Right atrium auricular region (tissue), 2 donors: ENCODE measurements at regions not wholly inside any gene's neighbourhood (a gene's known extent, or its start where the extent isn't known, plus 50 kb on each side); places are given as distances from the start of the nearest gene placed in this dataset.

Experiments used
- DNase-seq: peaks from one replicate; pipeline ENCODE4 v3.0.0-alpha.2; 2019; ENCODE audit warnings: low spot score
- H3K27ac ChIP-seq, 2 donors: fragments of 200-600 bp; sonication (generic); 1 replicate in 1 of 2; 2 replicates in 1 of 2; pipeline ENCODE4 v1.5.1; 2016 to 2019
- H3K27me3 ChIP-seq, 2 donors: fragments of 200-600 bp; sonication (generic); one replicate each; pipeline versions ENCODE4 v1.5.1 to v1.6.0; 2017 to 2019
- H3K36me3 ChIP-seq: fragments of 200-600 bp; sonication (generic); one replicate; pipeline ENCODE4 v1.5.1; 2016
- H3K4me1 ChIP-seq, 2 donors: fragments of 200-600 bp; sonication (generic); one replicate each; pipeline versions ENCODE4 v1.5.1 to v1.6.0; 2017 to 2019
- H3K4me3 ChIP-seq, 2 donors: fragments of 200-600 bp; sonication (generic); 1 replicate in 1 of 2; 2 replicates in 1 of 2; pipeline ENCODE4 v1.5.1; 2017 to 2019; ENCODE audit warnings: mild to moderate bottlenecking in 1 of 2, moderate library complexity in 1 of 2
- H3K9me3 ChIP-seq, 2 donors: fragments of 200-600 bp; sonication (generic); one replicate each; pipeline ENCODE4 v1.5.1; 2019
- TF ChIP-seq, protein P1 (sequence below), 2 donors: fragments of 200-600 bp; sonication (generic); IDR thresholded peaks; one replicate each; pipeline ENCODE4 v1.5.1; 2019; ENCODE audit warnings: antibody characterized with exemption in 2 of 2

DNA sequence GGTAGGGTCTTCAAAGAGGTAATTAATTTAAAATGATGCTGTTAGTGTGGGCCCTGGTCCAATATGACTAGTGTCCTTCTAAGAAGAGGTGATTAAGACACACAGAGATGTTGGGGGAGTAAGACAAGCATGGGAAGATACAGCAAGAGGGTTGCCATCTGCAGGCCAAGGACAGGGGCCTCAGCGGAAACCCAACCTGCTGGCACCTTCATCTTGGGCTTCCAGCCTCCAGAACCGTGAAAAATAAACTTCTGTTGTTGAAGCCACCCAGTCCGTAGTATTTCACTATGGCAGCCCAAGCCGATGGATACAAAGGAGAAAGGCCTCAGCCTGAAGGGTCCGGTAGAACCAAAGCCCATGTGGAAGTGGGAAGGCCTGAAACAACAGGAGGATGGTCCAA is 161.7 kb upstream of the UBE2E1 start:
- Histone ChIP-seq H3K4me1 (no peaks in the 10 kb centered on the region), H3K4me3 (no peak overlapping the region), H3K27ac (no peak overlapping the region), H3K27me3 (no peaks in the 10 kb centered on the region), H3K36me3 (no peaks in the 10 kb centered on the region), H3K9me3 (no peaks in the 10 kb centered on the region)
- TF ChIP-seq, protein P1, sequence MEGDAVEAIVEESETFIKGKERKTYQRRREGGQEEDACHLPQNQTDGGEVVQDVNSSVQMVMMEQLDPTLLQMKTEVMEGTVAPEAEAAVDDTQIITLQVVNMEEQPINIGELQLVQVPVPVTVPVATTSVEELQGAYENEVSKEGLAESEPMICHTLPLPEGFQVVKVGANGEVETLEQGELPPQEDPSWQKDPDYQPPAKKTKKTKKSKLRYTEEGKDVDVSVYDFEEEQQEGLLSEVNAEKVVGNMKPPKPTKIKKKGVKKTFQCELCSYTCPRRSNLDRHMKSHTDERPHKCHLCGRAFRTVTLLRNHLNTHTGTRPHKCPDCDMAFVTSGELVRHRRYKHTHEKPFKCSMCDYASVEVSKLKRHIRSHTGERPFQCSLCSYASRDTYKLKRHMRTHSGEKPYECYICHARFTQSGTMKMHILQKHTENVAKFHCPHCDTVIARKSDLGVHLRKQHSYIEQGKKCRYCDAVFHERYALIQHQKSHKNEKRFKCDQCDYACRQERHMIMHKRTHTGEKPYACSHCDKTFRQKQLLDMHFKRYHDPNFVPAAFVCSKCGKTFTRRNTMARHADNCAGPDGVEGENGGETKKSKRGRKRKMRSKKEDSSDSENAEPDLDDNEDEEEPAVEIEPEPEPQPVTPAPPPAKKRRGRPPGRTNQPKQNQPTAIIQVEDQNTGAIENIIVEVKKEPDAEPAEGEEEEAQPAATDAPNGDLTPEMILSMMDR (IDR thresholded peaks at IDR 0.05), result no peak
- DNase-seq, result no peak

DNA sequence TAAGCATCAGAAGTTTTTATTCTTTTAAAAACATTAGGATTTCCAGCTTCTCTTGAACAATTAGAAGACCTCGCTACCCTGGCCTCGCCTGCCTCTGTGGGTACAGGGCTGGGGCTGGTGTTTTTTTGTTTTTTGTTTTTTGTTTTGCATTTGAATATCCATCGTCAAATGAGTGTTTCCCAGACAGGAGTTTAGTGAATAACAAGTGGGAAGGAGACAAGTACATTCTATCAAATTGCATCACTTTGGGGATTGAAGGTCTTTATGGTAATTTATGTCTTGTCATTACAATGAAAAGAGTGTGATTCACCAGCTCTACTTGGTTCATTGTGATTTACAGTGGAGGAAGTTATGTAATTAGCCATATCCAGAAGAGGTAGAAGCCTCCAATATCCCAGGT is 161.1 kb upstream of the UBE2E1 start:
- TF ChIP-seq, protein P1 (IDR thresholded peaks at IDR 0.05), result no peak
- no peak for DNase-seq
- H3K36me3 ChIP-seq, result no peaks in the 10 kb centered on the region
- H3K9me3 ChIP-seq, result no peaks in the 10 kb centered on the region
- H3K27ac ChIP-seq, result no peak overlapping the region
- no peak overlapping the region for H3K4me3 ChIP-seq
- no peaks in the 10 kb centered on the region for H3K27me3 ChIP-seq
- H3K4me1 ChIP-seq, result no peaks in the 10 kb centered on the region

DNA sequence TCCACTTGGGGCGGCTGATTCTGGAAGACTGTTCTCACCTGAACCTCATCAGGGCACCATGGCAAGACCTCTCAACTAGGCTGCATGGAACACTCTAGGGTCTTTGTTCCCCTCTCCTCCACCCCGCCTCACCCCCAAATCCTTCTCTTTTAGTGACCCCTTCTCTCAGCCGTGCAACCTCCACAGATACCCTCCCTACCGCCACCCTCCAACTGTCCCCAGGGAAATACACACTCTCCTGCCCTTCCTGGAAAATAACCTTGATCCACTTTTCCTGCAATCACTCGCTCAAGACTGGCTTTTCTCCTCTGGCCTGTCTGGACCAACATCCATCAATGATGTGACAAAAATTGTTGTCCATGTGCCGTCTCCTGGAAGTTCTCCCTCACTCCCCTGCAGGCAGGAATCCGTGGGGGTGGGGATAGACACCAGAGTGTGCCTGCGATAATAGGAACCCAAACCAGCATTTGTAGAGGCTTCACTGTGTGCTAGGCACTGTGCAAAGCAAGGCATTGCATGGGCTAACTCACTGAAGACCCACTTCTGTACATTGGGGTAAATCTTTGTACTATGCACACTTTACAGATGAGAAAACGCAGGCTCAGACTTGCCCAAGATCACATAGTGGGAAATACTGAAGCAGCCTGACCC is 160.1 kb upstream of the UBE2E1 start:
- Histone ChIP-seq H3K4me1 (no peaks in the 10 kb centered on the region), H3K9me3 (no peaks in the 10 kb centered on the region), H3K36me3 (no peaks in the 10 kb centered on the region), H3K27ac (no peak overlapping the region), H3K27me3 (no peaks in the 10 kb centered on the region), H3K4me3 (no peak overlapping the region)
- DNase-seq, result no peak
- TF ChIP-seq, protein P1 (IDR thresholded peaks at IDR 0.05), result no peak

DNA sequence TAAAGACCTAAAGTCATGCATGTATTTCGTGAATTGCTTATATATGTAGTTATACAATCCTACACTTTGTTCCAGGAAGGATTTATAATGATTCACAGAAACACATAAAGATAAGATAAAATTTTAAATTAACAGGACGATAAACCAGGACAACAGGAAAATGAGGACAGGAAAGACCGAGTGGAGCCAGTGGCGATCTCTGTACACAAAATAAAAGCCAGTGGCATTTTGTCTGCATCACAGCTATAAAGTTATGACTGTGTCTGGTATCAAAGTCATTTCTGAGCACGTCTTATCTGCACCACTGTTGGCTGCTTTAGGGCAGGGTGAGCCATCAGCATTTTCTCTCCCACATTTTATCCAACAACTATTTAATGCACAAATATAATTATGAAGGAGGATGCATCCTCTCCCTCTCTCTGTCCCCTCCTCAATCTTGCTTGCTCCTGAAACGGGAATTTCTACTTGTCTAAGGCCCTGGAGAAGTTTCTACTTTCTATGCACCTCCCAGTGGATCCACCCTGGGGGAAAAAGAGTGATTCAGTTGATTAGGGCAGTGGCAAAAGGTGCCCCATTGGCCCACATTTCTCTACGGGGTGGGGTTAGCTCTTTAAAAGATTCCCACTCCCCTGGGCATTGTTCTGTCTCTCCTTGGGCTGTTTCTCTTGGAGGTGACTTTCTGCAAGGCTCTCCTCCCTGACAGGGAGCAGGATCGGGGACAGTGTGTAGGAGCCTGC is 159.4 kb upstream of the UBE2E1 start:
- Histone ChIP-seq H3K9me3 (no peaks in the 10 kb centered on the region), H3K4me3 (no peak overlapping the region), H3K4me1 (no peaks in the 10 kb centered on the region), H3K27ac (no peak overlapping the region), H3K36me3 (no peaks in the 10 kb centered on the region), H3K27me3 (no peaks in the 10 kb centered on the region)
- no peak for DNase-seq
- TF ChIP-seq, protein P1 (IDR thresholded peaks at IDR 0.05), result no peak

DNA sequence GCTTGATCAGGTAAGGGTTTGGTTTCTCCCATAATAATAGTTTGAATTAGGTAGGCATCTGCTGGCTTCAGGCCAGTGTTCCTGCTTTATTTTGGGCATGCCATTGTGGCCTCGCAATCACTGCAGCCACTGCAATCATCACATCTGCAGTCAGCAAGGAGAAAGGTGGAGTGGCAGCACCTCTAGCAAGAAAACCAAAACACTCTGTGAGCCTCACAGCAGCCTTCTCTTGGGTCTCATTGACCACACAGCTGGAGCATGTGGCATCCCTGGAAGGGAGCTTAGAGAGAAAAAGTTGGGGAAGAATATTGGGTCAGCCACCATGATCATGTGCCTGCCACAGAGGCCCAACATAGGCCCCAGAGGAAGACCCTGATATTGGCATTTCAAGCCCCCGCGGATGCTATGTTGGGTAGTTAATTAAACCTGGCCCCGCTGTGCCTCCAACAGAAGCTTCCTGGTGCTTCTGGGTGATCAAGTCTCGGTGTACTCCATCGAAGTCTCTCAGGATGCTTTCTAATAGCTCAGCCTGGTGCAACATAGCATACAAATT is 158.0 kb upstream of the UBE2E1 start:
- Histone ChIP-seq H3K27ac (no peak overlapping the region), H3K4me3 (no peak overlapping the region), H3K9me3 (no peaks in the 10 kb centered on the region), H3K27me3 (no peaks in the 10 kb centered on the region), H3K4me1 (no peaks in the 10 kb centered on the region), H3K36me3 (no peaks in the 10 kb centered on the region)
- no peak for DNase-seq
- TF ChIP-seq, protein P1 (IDR thresholded peaks at IDR 0.05), result no peak
